ENCODE measurements at regions not wholly inside any gene's neighbourhood (a gene's known extent, or its start where the extent isn't known, plus 50 kb on each side); places are given as distances from the start of the nearest gene placed in this dataset.

DNA sequence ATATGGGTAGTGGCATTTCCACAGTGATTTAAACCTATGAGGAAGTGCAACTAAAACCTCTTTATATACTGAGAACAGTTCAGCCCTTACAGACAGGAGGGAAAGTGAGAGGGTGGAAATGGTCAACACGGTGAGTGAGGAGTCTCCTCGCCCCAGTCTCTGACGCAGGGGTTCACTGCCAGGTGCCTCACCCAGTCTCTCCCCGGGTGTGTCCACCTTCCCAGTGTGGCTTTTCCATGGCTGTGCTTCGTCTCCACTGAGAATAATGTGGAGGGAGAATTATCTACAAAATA, 116.6 kb upstream of the TOP3B start:
- Mint-ChIP-seq H3K9me3 (no peaks in the 10 kb centered on the region), H3K27me3 (peaks cover 40% of the 10 kb centered on the region)
- ATAC-seq (ENCODE audit: poor library complexity), result no peak

DNA sequence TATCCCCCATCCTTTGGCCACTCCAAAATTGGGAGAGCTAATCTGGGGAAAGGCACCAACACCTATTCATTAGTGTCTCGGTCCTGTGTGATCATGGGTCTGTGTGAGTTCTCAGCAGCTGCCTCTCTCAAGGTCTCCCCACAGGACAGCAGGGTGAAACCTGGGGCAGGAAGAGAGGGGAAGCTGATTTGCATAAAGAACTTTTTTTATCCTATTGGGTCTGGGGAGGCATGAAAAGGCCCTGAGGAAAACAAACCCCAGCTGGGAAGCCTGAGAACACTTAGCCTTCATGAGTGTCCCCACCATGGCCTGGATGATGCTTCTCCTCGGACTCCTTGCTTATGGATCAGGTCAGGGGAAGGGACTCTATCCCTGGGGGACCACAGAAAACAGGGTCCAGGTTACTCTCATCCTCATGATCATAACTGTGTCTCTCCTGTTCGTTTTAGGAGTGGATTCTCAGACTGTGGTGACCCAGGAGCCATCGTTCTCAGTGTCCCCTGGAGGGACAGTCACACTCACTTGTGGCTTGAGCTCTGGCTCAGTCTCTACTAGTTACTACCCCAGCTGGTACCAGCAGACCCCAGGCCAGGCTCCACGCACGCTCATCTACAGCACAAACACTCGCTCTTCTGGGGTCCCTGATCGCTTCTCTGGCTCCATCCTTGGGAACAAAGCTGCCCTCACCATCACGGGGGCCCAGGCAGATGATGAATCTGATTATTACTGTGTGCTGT, 116.0 kb upstream of the TOP3B start:
- no peaks in the 10 kb centered on the region for H3K4me1 ChIP-seq (ENCODE audit: insufficient read depth, low read length)
- Mint-ChIP-seq H3K36me3 (ENCODE audit: low read depth) (no peaks in the 10 kb centered on the region), H3K4me1 (ENCODE audit: low read depth) (no peaks in the 10 kb centered on the region), H3K27me3 (peaks cover 45% of the 10 kb centered on the region), H3K4me3 (no peak overlapping the region), H3K9me3 (no peaks in the 10 kb centered on the region), H3K27ac (no peak overlapping the region)
- no peak overlapping the region for H3K27ac ChIP-seq (ENCODE audit: low read depth in 1 of 2, low read length in 2 of 2)
- TF ChIP-seq, protein P1, sequence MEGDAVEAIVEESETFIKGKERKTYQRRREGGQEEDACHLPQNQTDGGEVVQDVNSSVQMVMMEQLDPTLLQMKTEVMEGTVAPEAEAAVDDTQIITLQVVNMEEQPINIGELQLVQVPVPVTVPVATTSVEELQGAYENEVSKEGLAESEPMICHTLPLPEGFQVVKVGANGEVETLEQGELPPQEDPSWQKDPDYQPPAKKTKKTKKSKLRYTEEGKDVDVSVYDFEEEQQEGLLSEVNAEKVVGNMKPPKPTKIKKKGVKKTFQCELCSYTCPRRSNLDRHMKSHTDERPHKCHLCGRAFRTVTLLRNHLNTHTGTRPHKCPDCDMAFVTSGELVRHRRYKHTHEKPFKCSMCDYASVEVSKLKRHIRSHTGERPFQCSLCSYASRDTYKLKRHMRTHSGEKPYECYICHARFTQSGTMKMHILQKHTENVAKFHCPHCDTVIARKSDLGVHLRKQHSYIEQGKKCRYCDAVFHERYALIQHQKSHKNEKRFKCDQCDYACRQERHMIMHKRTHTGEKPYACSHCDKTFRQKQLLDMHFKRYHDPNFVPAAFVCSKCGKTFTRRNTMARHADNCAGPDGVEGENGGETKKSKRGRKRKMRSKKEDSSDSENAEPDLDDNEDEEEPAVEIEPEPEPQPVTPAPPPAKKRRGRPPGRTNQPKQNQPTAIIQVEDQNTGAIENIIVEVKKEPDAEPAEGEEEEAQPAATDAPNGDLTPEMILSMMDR (IDR thresholded peaks at IDR 0.05), result no peak
- no peaks in the 10 kb centered on the region for H3K36me3 ChIP-seq (ENCODE audit: insufficient read depth, low read length)
- H3K4me3 ChIP-seq (ENCODE audit: low read length), result no peak overlapping the region
- ChIA-PET POLR2A (no interaction called here), CTCF (no interaction called here)
- H3K27me3 ChIP-seq (ENCODE audit: control insufficient read depth in 1 of 2, insufficient read depth in 2 of 2, low read length in 2 of 2), result peaks cover 2 to 7% of the 10 kb centered on the region in 2 experiments
- no peaks in the 10 kb centered on the region for H3K9me3 ChIP-seq (ENCODE audit: control insufficient read depth in 1 of 2, insufficient read depth in 1 of 2, low read length in 2 of 2)
- ATAC-seq (ENCODE audit: poor library complexity), result no peak
- intact Hi-C loops (cut with DNase I, micrococcal nuclease), result no loop called here
- no peak for DNase-seq

More for the DNA sequence above, 116.6 kb upstream of the TOP3B start:
- DNase-seq, result no peak
- Histone ChIP-seq H3K27me3 (ENCODE audit: control insufficient read depth in 1 of 2, insufficient read depth in 2 of 2, low read length in 2 of 2) (peaks cover 2 to 7% of the 10 kb centered on the region in 2 experiments), H3K4me3 (ENCODE audit: low read length) (no peak overlapping the region), H3K36me3 (ENCODE audit: insufficient read depth, low read length) (no peaks in the 10 kb centered on the region), H3K9me3 (ENCODE audit: control insufficient read depth in 1 of 2, insufficient read depth in 1 of 2, low read length in 2 of 2) (no peaks in the 10 kb centered on the region), H3K4me1 (ENCODE audit: insufficient read depth, low read length) (no peaks in the 10 kb centered on the region), H3K27ac (ENCODE audit: low read depth in 1 of 2, low read length in 2 of 2) (no peak overlapping the region)
- intact Hi-C loops (cut with DNase I, micrococcal nuclease), result no loop called here
- H3K4me3 Mint-ChIP-seq, result no peak overlapping the region
- TF ChIP-seq, protein P1 (IDR thresholded peaks at IDR 0.05), result no peak
- ChIA-PET CTCF (no interaction called here), POLR2A (no interaction called here)
- no peaks in the 10 kb centered on the region for H3K4me1 Mint-ChIP-seq (ENCODE audit: low read depth)
- no peaks in the 10 kb centered on the region for H3K36me3 Mint-ChIP-seq (ENCODE audit: low read depth)
- no peak overlapping the region for H3K27ac Mint-ChIP-seq

DNA sequence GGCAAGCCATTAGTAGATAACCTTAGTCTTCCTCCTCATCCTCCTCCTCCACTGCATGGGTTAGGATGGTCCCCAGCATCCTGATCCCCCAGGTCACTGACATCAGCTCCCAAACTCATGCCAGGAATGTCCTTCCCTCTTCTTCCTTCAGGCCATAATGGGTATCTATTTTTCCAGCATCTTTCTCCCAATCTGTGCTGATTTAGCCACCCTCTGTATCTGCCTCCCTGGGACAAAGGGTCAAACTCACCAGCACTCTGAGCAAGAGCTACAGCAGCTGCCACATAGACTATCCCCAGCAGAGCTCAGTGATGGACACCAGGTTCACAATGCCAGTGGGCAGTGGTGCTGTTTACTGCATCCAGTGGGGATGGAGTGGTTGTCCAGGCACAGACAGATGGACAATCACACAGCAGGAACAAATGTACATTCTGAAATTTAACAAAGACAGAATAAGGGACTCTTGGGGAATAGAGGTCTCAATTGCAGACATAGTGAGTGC, 115.2 kb upstream of the TOP3B start:
- H3K36me3 ChIP-seq (ENCODE audit: insufficient read depth, low read length), result no peaks in the 10 kb centered on the region

More for the DNA sequence above, 115.2 kb upstream of the TOP3B start:
- POLR2A ChIA-PET, result no interaction called here
- H3K27ac Mint-ChIP-seq, result no peak overlapping the region
- Histone ChIP-seq H3K27ac (ENCODE audit: low read depth in 1 of 2, low read length in 2 of 2) (no peak overlapping the region), H3K4me1 (ENCODE audit: insufficient read depth, low read length) (no peaks in the 10 kb centered on the region), H3K4me3 (ENCODE audit: low read length) (no peak overlapping the region), H3K9me3 (ENCODE audit: control insufficient read depth in 1 of 2, insufficient read depth in 1 of 2, low read length in 2 of 2) (no peaks in the 10 kb centered on the region), H3K27me3 (ENCODE audit: control insufficient read depth in 1 of 2, insufficient read depth in 2 of 2, low read length in 2 of 2) (peaks cover 2 to 7% of the 10 kb centered on the region in 2 experiments)
- DNase-seq (no peak), ATAC-seq (ENCODE audit: poor library complexity) (no peak)
- no peaks in the 10 kb centered on the region for H3K9me3 Mint-ChIP-seq
- no peaks in the 10 kb centered on the region for H3K36me3 Mint-ChIP-seq (ENCODE audit: low read depth)
- no peak overlapping the region for H3K4me3 Mint-ChIP-seq
- peaks cover 51% of the 10 kb centered on the region for H3K27me3 Mint-ChIP-seq
- TF ChIP-seq, protein P1 (IDR thresholded peaks at IDR 0.05), result no peak
- CTCF ChIA-PET, result no interaction called here
- no peaks in the 10 kb centered on the region for H3K4me1 Mint-ChIP-seq (ENCODE audit: low read depth)
- intact Hi-C loops (cut with DNase I, micrococcal nuclease), result no loop called here

Measured in CD4-positive, alpha-beta T cell (primary cell).